MM.1S (cell line): ENCODE measurements at regions not wholly inside any gene's neighbourhood (a gene's known extent, or its start where the extent isn't known, plus 50 kb on each side); places are given as distances from the start of the nearest gene placed in this dataset.

Source experiments
- DNase-seq: peaks from one replicate; pipeline ENCODE4 v3.0.0-alpha.2; 2015
- H2AFZ ChIP-seq: fragments of 300-600 bp; sonication (generic); 2 replicates; pipeline ENCODE4 v1.6.0; 2016; ENCODE audit warnings: antibody characterized with exemption, low read length
- H3F3A ChIP-seq: fragments of 300-600 bp; sonication (generic); 2 replicates; pipeline ENCODE4 v1.6.1; 2016; ENCODE audit warnings: mild to moderate bottlenecking, antibody characterized with exemption, low read length, moderate library complexity, mixed read lengths; ENCODE audit not compliant: insufficient read depth
- H3K27ac ChIP-seq: fragments of 300-600 bp; sonication (generic); 2 replicates; pipeline ENCODE4 v1.5.1; 2016; ENCODE audit warnings: mild to moderate bottlenecking, low read length
- H3K27me3 ChIP-seq: fragments of 300-600 bp; sonication (generic); replicated peaks from 2 replicates; pipeline ENCODE4 v1.6.0; 2016; ENCODE audit warnings: low read length; ENCODE audit not compliant: insufficient read depth
- H3K36me3 ChIP-seq: fragments of 300-600 bp; sonication (generic); replicated peaks from 2 replicates; pipeline ENCODE4 v1.6.1; 2016; ENCODE audit warnings: mild to moderate bottlenecking, low read length, mixed read lengths; ENCODE audit not compliant: insufficient read depth
- H3K4me1 ChIP-seq: fragments of 300-600 bp; sonication (generic); 2 replicates; pipeline ENCODE4 v1.6.1; 2016; ENCODE audit warnings: low read length, mixed read lengths
- H3K4me2 ChIP-seq: fragments of 300-600 bp; sonication (generic); 2 replicates; pipeline ENCODE4 v1.6.0; 2016; ENCODE audit warnings: low read depth, low read length
- H3K4me3 ChIP-seq: fragments of 300-600 bp; sonication (generic); 2 replicates; pipeline ENCODE4 v1.5.1; 2016; ENCODE audit warnings: low read length, mixed read lengths
- H3K79me2 ChIP-seq: fragments of 300-600 bp; sonication (generic); 2 replicates; pipeline ENCODE4 v1.6.1; 2016; ENCODE audit warnings: mixed run types, low read length, mixed read lengths
- H3K9ac ChIP-seq: fragments of 300-600 bp; sonication (generic); 2 replicates; pipeline ENCODE4 v1.6.1; 2016; ENCODE audit warnings: low read length, mixed read lengths
- H3K9me2 ChIP-seq: fragments of 300-600 bp; sonication (generic); replicated peaks from 2 replicates; pipeline ENCODE4 v1.6.1; 2016; ENCODE audit warnings: mild to moderate bottlenecking, low read length, mixed read lengths; ENCODE audit not compliant: insufficient read depth
- H3K9me3 ChIP-seq: fragments of 300-600 bp; sonication (generic); replicated peaks from 2 replicates; pipeline ENCODE4 v1.6.1; 2016; ENCODE audit warnings: mild to moderate bottlenecking, low read length, mixed read lengths; ENCODE audit not compliant: insufficient read depth
- H4K20me1 ChIP-seq: fragments of 300-600 bp; sonication (generic); 2 replicates; pipeline ENCODE4 v1.6.1; 2016; ENCODE audit warnings: mild to moderate bottlenecking, low read length, moderate library complexity, mixed read lengths; ENCODE audit not compliant: insufficient read depth
- CTCF ChIP-seq: fragments of 300-600 bp; sonication (generic); IDR thresholded peaks from 2 replicates; pipeline ENCODE4 v1.5.1; 2016; ENCODE audit warnings: antibody characterized with exemption, low read length, mixed read lengths
- EZH2 ChIP-seq: fragments of 300-600 bp; sonication (generic); optimal IDR thresholded peaks from 2 replicates; pipeline ENCODE3; 2017; ENCODE audit warnings: low read depth, mild to moderate bottlenecking, antibody characterized with exemption, low read length, mixed read lengths
- EZH2phosphoT487 ChIP-seq: fragments of 300-600 bp; sonication (generic); IDR thresholded peaks from 2 replicates; pipeline ENCODE4 v1.6.1; 2018; ENCODE audit warnings: antibody characterized with exemption, low read length

- Histone ChIP-seq H3K36me3 (no peaks in the 10 kb centered on the region), H3K9me3 (no peaks in the 10 kb centered on the region), H3F3A (no peaks in the 10 kb centered on the region), H3K9ac (no peak overlapping the region), H3K79me2 (no peaks in the 10 kb centered on the region), H3K4me1 (no peaks in the 10 kb centered on the region), H4K20me1 (no peaks in the 10 kb centered on the region), H2AFZ (no peak overlapping the region), H3K4me2 (no peak overlapping the region), H3K27ac (no peak overlapping the region), H3K4me3 (no peak overlapping the region), H3K27me3 (no peaks in the 10 kb centered on the region), H3K9me2 (no peaks in the 10 kb centered on the region)
- DNase-seq: no peak
- TF ChIP-seq EZH2 (no peak), EZH2phosphoT487 (no peak), CTCF (no peak)
Observed at GRCh38 chr3:22495241-22495640, 707.9 kb upstream of the UBE2E2 start.

- Histone ChIP-seq H3K27me3 (no peaks in the 10 kb centered on the region), H3K4me2 (no peak overlapping the region), H3K9me2 (no peaks in the 10 kb centered on the region), H3F3A (no peaks in the 10 kb centered on the region), H3K9ac (no peak overlapping the region), H3K4me1 (no peaks in the 10 kb centered on the region), H2AFZ (no peak overlapping the region), H3K9me3 (no peaks in the 10 kb centered on the region), H3K4me3 (no peak overlapping the region), H3K36me3 (no peaks in the 10 kb centered on the region), H4K20me1 (no peaks in the 10 kb centered on the region), H3K79me2 (no peaks in the 10 kb centered on the region), H3K27ac (no peak overlapping the region)
- no peak for DNase-seq
- TF ChIP-seq EZH2 (no peak), CTCF (no peak), EZH2phosphoT487 (no peak)
Observed at GRCh38 chr3:22495791-22496190, 707.3 kb upstream of the UBE2E2 start.

GRCh38 chr3:22496641-22497040 lies 706.5 kb upstream of the UBE2E2 start:
- no peaks in the 10 kb centered on the region for H3K36me3 ChIP-seq
- H3K9me3 ChIP-seq: no peaks in the 10 kb centered on the region
- H3K9me2 ChIP-seq: no peaks in the 10 kb centered on the region
- DNase-seq: no peak
- no peaks in the 10 kb centered on the region for H3K79me2 ChIP-seq
- TF ChIP-seq EZH2phosphoT487: no peak
- no peak for TF ChIP-seq CTCF
- TF ChIP-seq EZH2: no peak
- H3K27ac ChIP-seq: no peak overlapping the region
- no peak overlapping the region for H3K4me2 ChIP-seq
- H3K4me3 ChIP-seq: no peak overlapping the region
- H3K9ac ChIP-seq: no peak overlapping the region
- no peak overlapping the region for H2AFZ ChIP-seq
- no peaks in the 10 kb centered on the region for H3K4me1 ChIP-seq
- no peaks in the 10 kb centered on the region for H3K27me3 ChIP-seq
- H3F3A ChIP-seq: no peaks in the 10 kb centered on the region
- no peaks in the 10 kb centered on the region for H4K20me1 ChIP-seq
